ENCODE measurements at regions not wholly inside any gene's neighbourhood (a gene's known extent, or its start where the extent isn't known, plus 50 kb on each side); places are given as distances from the start of the nearest gene placed in this dataset.

DNA sequence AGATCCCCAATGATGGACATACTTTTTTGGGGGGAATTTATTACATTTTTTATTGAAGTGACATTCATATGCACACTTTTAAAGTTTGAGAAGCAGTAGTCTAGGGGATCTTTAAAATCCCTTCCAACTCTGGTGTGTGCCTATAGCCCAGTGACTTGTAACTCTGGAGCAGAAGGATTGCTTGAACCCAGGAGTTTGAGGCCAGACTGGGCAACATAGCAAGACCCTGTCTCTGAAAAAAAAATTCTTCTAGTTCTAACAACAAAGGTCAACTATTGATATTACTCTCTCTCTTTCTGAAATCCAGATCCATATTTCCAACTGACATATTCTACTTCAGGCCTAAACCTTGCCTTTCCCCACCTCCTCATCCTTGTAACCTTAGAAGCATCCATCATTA is 148.2 kb upstream of the SPRY4 start:
- BruUV-seq (replicated peaks), result no TSS peak
- Histone ChIP-seq H2AFZ (ENCODE audit: low read depth, low read length) (no peak overlapping the region), H3K9me1 (ENCODE audit: control insufficient read depth, insufficient read depth, low read length) (no peaks in the 10 kb centered on the region), H3K4me1 (replicated peaks in 1 of 2; ENCODE audit: control insufficient read depth in 2 of 2, insufficient read depth in 2 of 2, low read length in 2 of 2) (peaks cover 0 to 16% of the 10 kb centered on the region in 2 experiments; a peak in 3 of 5 replicates), H3K27me3 (ENCODE audit: control insufficient read depth in 2 of 2, insufficient read depth in 2 of 2, low read length in 2 of 2) (no peaks in the 10 kb centered on the region), H3K9me3 (replicated peaks; ENCODE audit: control insufficient read depth, insufficient read depth, low read depth, low read length) (no peaks in the 10 kb centered on the region), H4K20me1 (replicated peaks; ENCODE audit: control insufficient read depth, insufficient read depth, low read length) (no peaks in the 10 kb centered on the region), H3K27ac (ENCODE audit: extremely low read depth, low read depth, low read length) (peak overlapping the region; percentile 84; the same call in 2 of the 3 replicates), H3K79me2 (ENCODE audit: control insufficient read depth, insufficient read depth, low read length) (no peaks in the 10 kb centered on the region), H3K4me2 (ENCODE audit: insufficient read depth, low read length) (no peak overlapping the region), H3K4me3 (no peak overlapping the region), H3K9ac (ENCODE audit: insufficient read depth in 1 of 2, low read depth in 2 of 2, low read length in 2 of 2) (peak overlapping the region in 1 of 2 experiments; percentile 48; a peak in 1 of 4 replicates), H3K36me3 (ENCODE audit: control insufficient read depth, insufficient read depth, low read length) (no peaks in the 10 kb centered on the region)
- intact Hi-C loops (cut with micrococcal nuclease) (loop anchor here (2.0 kb wide), 1 partner anchor 26 kb away; no protein-coding TSS in a partner anchor), in situ Hi-C loops (cut with MboI) (no loop called here)
- ATAC-seq (no peak), FAIRE-seq (no peak), DNase-seq (ENCODE audit: extremely low read depth in 1 of 4, low spot score in 3 of 4) (no peak)
- ChIA-PET POLR2A (interaction anchor here (1.3 kb wide), 1 partner anchor 29 kb away, joined by 5 read pairs; no protein-coding TSS in a partner anchor), CTCF (ENCODE audit: low intra/inter-chr PET ratio) (no interaction called here)
- peak; percentile 78 for TF ChIP-seq ZNF121 (CRISPR knock-in tag; conservative IDR thresholded peaks at IDR 0.05)
- no peak for TF ChIP-seq HOXB6 (CRISPR knock-in tag; IDR thresholded peaks at IDR 0.05; ENCODE audit: borderline replicate concordance)
- no peak for TF ChIP-seq ZNF589 (CRISPR knock-in tag; IDR thresholded peaks at IDR 0.05; ENCODE audit: low read depth)
- TF ChIP-seq IRF2 (CRISPR knock-in tag; IDR thresholded peaks at IDR 0.05), result no peak
- no peak for TF ChIP-seq SIX5 (IDR thresholded peaks at IDR 0.05; ENCODE audit: borderline replicate concordance in 1 of 2, insufficient read depth in 1 of 2, low read depth in 1 of 2, low read length in 2 of 2)
- no peak for TF ChIP-seq MTA3 (IDR thresholded peaks at IDR 0.05; ENCODE audit: borderline replicate concordance)
- no peak for TF ChIP-seq ELF2 (CRISPR knock-in tag; IDR thresholded peaks at IDR 0.05)
- peak; percentile 53 for TF ChIP-seq PTTG1 (tag; IDR thresholded peaks at IDR 0.05; ENCODE audit: low read depth)
- TF ChIP-seq MTF1 (CRISPR knock-in tag; IDR thresholded peaks at IDR 0.05; ENCODE audit: borderline replicate concordance), result no peak
- no peak for TF ChIP-seq ZNF668 (CRISPR knock-in tag; IDR thresholded peaks at IDR 0.05)
- no peak for TF ChIP-seq NFRKB (IDR thresholded peaks at IDR 0.05; ENCODE audit: low read depth)
- no peak for TF ChIP-seq HNRNPL (IDR thresholded peaks at IDR 0.05; ENCODE audit: low read depth, low read length)
- no peak for TF ChIP-seq ZNF75A (CRISPR knock-in tag; IDR thresholded peaks at IDR 0.05)
- no peak for TF ChIP-seq XRCC5 (IDR thresholded peaks at IDR 0.05; ENCODE audit: low read depth, low read length)
- TF ChIP-seq BCOR (IDR thresholded peaks at IDR 0.05), result peak; percentile 58; the same call in 1 of the 2 replicates
- TF ChIP-seq RBM25 (IDR thresholded peaks at IDR 0.05; ENCODE audit: low read depth, low read length, severe bottlenecking), result peak; percentile 89
- TF ChIP-seq ZNF175 (CRISPR knock-in tag; IDR thresholded peaks at IDR 0.05; ENCODE audit: low read depth), result 0 out of 2 replicates have a peak, but pooled peaks have one; percentile 18
- TF ChIP-seq POLR2H (tag; IDR thresholded peaks at IDR 0.05; ENCODE audit: low read depth), result no peak
- TF ChIP-seq, protein P1, sequence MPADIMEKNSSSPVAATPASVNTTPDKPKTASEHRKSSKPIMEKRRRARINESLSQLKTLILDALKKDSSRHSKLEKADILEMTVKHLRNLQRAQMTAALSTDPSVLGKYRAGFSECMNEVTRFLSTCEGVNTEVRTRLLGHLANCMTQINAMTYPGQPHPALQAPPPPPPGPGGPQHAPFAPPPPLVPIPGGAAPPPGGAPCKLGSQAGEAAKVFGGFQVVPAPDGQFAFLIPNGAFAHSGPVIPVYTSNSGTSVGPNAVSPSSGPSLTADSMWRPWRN (IDR thresholded peaks at IDR 0.05; ENCODE audit: low read depth), result no peak
- TF ChIP-seq ERF (CRISPR knock-in tag; IDR thresholded peaks at IDR 0.05), result no peak
- TF ChIP-seq, protein P2, sequence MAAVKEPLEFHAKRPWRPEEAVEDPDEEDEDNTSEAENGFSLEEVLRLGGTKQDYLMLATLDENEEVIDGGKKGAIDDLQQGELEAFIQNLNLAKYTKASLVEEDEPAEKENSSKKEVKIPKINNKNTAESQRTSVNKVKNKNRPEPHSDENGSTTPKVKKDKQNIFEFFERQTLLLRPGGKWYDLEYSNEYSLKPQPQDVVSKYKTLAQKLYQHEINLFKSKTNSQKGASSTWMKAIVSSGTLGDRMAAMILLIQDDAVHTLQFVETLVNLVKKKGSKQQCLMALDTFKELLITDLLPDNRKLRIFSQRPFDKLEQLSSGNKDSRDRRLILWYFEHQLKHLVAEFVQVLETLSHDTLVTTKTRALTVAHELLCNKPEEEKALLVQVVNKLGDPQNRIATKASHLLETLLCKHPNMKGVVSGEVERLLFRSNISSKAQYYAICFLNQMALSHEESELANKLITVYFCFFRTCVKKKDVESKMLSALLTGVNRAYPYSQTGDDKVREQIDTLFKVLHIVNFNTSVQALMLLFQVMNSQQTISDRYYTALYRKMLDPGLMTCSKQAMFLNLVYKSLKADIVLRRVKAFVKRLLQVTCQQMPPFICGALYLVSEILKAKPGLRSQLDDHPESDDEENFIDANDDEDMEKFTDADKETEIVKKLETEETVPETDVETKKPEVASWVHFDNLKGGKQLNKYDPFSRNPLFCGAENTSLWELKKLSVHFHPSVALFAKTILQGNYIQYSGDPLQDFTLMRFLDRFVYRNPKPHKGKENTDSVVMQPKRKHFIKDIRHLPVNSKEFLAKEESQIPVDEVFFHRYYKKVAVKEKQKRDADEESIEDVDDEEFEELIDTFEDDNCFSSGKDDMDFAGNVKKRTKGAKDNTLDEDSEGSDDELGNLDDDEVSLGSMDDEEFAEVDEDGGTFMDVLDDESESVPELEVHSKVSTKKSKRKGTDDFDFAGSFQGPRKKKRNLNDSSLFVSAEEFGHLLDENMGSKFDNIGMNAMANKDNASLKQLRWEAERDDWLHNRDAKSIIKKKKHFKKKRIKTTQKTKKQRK (IDR thresholded peaks at IDR 0.05; ENCODE audit: borderline replicate concordance, low read depth, low read length), result no peak
- TF ChIP-seq NR1H2 (CRISPR knock-in tag; IDR thresholded peaks at IDR 0.05), result no peak

Measured in K562 (cell line).